Stimulated activated CD8-positive, alpha-beta memory T cell treated with anti-CD3 and anti-CD28 coated beads, Interleukin-4, amount 100 ng/mL, for 4 hours (primary cell): ENCODE measurements at regions not wholly inside any gene's neighbourhood (a gene's known extent, or its start where the extent isn't known, plus 50 kb on each side); places are given as distances from the start of the nearest gene placed in this dataset.

Experiments
- DNase-seq, 2 donors: peaks; one replicate each; pipeline ENCODE4 v3.0.0-alpha.2; 2020; ENCODE audit warnings: low read depth in 2 of 2, low spot score in 1 of 2

DNA sequence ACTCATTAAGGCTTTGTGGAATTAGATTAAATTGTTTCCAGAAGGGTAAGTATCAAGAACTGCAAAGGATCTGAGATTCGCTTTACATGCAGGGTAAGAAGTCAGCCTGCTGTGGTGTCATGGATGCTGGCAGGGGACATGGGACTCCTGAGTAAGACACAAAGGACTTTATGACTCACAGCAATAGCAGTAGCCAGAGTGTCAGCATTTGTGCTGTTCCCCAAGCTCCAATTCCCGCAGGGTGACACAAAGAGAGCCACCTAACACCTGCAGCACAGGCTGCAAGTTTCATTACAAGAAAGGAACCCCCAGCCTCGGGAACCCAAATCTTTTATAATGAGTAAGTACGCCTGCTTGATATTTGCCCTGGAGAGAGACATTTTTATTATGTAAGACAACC is 298.1 kb upstream of the POU3F1 start:
- DNase-seq = no peak

- no peak for DNase-seq
These were observed 295.1 kb upstream of the POU3F1 start for GRCh38 chr1:38341694-38342093.

DNA sequence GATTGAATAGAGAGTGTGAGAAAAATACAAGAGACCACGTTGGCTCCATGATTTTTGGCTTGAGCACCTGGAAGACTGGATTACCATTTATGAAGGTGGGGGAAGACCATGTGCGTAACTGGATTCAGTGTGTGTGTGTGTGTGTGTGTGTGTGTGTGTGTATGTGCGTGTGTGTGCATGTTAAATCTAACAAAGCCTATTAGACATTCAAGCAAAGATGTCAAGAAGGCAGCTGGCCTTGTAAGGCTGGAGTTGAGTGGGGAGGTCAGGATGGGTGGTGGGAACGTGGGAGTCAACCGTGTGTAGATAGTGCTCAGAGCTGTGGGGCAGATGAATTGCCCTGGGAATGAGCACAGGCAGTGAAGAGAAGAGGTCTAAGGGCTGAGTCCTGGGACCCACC is 293.8 kb upstream of the POU3F1 start:
- DNase-seq = no peak

DNA sequence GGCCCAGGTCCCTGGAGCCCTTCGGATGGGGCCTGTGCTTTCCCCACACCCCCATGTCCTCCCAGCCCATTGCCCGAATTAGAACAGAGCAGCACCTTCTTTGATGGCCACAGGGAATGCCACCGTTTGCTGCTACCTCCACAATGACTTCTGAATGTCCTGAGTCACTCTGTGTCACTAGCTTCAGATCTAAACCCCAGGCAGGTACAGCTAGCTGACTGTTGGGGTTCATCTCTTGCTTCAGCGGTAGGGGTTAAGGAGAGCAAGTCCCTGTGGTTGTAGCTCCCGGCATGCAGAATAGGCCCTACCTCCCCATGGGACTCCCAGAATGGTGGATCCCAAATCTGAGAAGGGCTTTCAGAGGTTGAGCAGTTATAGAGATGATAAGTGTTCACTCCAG is 291.1 kb upstream of the POU3F1 start:
- no peak for DNase-seq

DNA sequence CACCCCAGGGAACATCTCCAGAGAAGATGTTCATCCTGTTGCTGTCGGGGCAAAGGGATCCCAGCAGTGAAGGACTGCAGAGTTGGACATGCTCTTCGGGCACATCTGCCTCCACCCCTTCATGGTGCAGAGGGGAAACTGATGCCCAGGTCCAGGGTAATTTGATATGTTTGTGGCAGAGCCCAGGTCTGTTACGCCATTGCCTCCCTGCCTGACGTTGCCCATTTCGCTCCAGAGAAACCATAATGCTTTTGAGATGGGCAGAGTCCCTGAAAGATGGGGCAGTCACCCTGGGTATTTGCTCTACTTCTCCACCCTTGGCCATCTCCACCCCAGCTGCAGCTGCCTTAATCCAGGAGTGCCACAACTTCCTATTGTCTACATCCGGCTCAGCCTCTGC is 290.4 kb upstream of the POU3F1 start:
- no peak for DNase-seq

DNA sequence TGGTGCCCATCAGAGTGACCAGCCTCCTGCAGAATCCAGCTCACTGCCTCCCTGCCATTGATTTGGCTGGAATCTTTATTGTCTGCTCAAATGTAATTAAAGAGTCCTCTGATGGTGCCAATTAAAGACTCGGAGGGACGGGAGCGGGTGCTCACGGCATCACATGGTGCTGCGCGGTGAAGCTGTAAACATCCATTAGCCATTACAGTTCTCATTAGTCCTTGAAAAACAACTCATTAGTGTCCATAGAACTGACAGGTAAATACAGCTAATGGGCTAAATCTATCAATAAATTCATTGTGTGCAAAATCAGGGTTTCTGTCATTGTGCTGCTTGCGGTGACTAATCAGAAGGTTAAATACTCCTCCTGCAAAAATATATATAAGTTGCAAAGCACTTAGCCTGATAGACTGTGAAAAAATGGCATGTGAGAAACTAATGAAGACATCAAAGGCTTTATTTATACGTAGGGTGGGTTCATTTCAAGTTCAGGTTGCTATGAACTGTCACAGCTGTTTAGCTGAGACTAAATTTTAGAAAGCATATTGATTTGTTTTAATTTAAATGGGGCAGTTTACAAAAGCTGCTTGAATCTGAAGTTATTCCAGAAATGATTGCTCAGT is 289.8 kb upstream of the POU3F1 start:
- DNase-seq = no peak

GRCh38 chr1:38334930-38335592 is 288.5 kb upstream of the POU3F1 start:
- no peak for DNase-seq

GRCh38 chr1:38332649-38333310 is 286.2 kb upstream of the POU3F1 start:
- no peak for DNase-seq

GRCh38 chr1:38331496-38332210 is 285.1 kb upstream of the POU3F1 start:
- no peak for DNase-seq

DNA sequence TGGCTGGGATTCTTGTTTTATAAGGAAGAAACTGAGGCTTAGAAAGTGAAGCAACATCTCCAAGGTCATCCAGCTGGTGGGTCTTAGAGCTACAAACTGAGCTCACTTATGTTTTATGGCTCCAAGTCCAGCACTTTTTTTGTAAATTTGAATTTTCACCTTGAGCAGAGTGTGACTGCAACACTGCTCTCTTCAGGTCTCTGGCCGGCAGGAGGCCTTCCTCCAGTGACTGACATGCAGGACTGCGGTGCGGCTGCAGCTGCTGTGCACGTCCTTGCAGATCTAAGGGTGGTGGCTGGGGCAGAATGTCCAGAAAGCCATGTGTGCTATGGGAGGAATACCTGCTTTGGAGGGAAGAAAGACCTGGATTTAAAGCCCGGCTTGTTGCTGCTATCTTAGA is 284.2 kb upstream of the POU3F1 start:
- DNase-seq = no peak

DNA sequence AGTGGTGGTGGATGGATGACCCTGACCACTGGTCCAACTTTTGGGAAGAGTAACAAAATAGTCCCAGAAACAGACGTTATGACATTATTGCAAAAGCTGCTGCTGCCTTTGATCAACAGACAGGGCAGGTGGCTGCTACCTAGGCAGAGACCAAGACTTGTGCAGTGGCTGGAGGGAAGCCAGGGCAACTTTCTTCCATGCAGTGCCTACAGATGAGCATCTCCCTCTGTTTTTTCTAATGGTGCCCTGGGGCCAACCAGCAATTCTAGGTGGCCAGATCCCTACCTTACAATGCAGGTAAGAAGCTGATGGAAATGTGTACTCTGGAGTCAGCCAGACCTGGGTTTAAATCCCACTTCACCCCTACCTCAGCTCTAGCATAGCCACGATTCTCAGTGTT is 283.1 kb upstream of the POU3F1 start:
- DNase-seq = no peak

DNA sequence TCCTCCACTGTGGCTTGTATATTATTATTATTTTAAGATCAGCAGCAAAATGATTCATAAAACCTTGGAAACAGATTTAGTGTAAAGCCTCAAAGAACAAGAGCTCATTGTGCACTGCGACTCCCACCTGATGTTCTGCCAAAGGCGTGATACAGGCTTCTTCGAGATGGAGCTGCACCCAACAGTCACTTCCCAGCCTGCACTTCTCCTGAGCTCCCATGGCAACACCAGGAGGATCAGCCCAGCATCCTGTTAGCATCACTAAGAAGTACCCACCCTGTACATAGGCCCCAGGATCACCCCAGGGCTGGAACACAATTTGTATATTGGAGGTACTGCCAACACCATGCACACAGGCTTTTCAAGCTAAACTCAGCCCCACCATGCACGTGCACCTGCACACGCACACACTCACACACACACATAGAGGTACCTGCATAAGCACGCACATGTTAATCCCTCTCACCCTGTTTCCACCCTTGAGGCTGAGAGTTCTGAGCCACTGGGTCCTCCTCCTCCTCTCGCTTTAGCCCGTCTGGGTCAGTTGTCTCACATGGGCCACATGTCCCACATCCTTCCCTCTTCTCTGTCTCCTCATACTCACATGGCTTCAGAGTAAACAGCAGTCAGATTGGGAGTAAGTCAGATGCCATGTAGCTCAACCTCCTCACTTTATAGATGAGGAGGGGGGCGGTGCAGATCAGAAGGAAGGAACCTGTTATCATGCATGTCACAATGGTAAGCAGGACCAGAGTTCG is 281.9 kb upstream of the POU3F1 start:
- no peak for DNase-seq

DNA sequence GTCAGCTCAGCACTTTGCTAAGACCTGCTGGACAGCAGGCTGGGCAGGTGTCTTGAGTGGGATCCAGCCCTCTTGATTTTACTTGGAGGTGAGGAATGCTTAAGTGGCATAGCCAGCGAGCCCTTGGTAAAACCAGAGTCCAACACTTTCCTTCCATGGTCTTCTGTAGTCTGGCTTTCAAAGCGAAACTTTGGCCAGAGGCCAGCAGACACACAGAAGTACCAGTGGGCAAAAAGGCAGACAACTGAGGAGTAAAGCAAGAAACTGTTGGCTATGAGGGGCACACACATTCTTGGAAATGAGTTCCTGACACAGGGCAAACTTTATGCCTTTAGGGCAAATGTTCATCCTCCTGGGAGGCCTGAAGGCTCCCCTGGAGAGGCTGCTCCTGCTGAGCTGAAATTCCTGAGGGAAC is 281.0 kb upstream of the POU3F1 start:
- DNase-seq = no peak

GRCh38 chr1:38326856-38327255 is 280.3 kb upstream of the POU3F1 start:
- no peak for DNase-seq

DNA sequence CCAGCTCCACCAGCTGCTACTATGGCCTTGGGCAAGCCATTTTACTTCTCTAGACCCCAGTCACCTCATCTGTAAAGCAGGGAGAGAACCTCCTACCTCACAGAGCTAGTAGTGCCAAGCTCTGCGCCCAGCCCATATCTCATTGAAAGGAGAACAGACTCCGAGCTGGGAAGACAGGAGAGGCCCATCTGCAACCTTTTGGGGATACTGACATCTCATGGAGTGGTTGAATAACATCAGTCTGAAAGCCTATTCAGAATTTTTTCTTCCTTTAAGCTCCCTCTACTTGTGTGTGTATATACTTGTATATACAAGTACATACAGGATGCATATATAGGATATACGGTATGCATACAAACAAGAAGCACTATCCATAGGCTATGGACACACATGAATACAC is 279.5 kb upstream of the POU3F1 start:
- no peak for DNase-seq

GRCh38 chr1:38312753-38313152 is 266.2 kb upstream of the POU3F1 start:
- DNase-seq = no peak

- no peak for DNase-seq
These were observed 263.5 kb upstream of the POU3F1 start for GRCh38 chr1:38310079-38310478.

DNA sequence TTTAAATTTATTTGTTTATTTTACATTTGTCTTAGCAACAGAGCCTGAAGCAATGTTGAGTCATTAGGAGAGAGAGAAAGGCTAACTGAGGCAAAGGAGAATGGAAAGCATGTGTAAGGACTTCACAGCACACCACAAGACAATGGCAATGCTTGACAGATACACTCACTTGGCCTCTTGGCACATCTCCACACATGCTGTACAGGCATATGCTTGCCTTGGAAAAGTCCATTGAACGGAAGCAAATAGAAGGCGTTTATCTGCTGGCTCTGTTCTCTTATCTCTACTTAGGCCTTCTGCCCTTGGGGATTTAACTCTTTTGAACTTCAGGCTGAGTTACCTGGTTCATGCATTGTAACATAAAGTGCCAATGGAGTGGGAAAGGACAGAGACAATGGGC is 262.2 kb upstream of the POU3F1 start:
- no peak for DNase-seq

DNA sequence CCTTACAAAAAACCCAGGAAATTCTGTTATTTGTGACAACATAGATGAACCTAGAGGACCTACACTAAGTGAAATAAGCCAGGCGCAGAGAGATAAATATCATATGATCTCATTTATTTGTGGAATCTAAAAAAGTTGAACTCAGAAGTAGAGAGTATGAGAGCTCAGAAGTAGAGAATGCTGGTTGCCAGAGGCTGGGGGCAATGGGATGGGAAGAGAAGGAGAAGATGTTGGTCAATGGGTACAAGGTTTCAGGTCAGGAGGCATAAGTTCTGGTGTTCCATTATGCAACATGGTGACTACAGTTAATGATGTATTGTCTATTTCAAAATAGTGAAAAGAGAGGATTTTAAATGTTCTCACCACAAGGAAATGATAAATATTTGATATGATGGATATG is 259.1 kb upstream of the POU3F1 start:
- DNase-seq = no peak

DNA sequence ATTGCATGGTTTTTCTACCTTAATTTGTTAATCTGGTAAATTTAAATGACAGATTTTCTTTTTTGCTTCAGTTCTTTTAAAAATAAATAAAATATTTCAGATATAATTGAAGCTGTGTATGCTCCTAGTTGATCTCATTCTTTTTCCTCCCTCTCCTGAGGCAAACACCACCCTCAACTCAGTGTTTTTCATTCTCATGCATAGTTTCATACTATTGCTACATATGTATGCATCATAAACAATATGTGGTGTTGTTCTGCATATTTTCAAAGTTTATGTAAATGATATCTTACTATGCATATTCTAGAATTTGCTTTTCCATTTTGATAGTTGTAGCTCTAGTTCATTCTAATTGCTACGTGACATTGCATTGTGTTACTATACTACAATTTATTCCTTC is 257.2 kb upstream of the POU3F1 start:
- DNase-seq = no peak

GRCh38 chr1:38301040-38301439 is 254.4 kb upstream of the POU3F1 start:
- no peak for DNase-seq
